Panc1 (cell line): ENCODE measurements at regions not wholly inside any gene's neighbourhood (a gene's known extent, or its start where the extent isn't known, plus 50 kb on each side); places are given as distances from the start of the nearest gene placed in this dataset.

ENCODE experiments used
- ATAC-seq: fragments of 200-7000 bp; cut with Tn5 transposase; 2 replicates; pipeline ENCODE4 v1.9.1; 2020; ENCODE audit warnings: mild to moderate bottlenecking, moderate library complexity
- BruUV-seq: library from RNA; stranded (reverse); fragments of 400-500 nt; replicated peaks from 2 replicates; lab custom pipeline; 2021; lab: Mats Ljungman, UMichigan
- CTCF ChIA-PET: fragments of 300-600 bp; sonication (Branson Sonifier 250); formaldehyde crosslinking; loops from one replicate; lab custom pipeline; 2022; ENCODE audit warnings: antibody characterized with exemption; lab: Charles Lee
- POLR2A ChIA-PET: fragments of 300-600 bp; sonication (Branson Sonifier 250); formaldehyde crosslinking; loops from one replicate; lab custom pipeline; 2022; ENCODE audit warnings: antibody characterized with exemption; lab: Charles Lee
- DNase-seq: peaks from one replicate; pipeline ENCODE4 v3.0.0-alpha.2; 2010; ENCODE audit warnings: low read depth, low spot score
- H3K27ac ChIP-seq: 2 replicates; pipeline ENCODE4 v1.5.1; 2011; ENCODE audit warnings: mild to moderate bottlenecking, low read length, inconsistent platforms
- H3K27me3 ChIP-seq: fragments of 200-500 bp; sonication (Bioruptor generic); 2 replicates; pipeline ENCODE4 v1.6.0; 2014; ENCODE audit warnings: low read length, inconsistent platforms; ENCODE audit not compliant: control insufficient read depth, insufficient read depth
- H3K36me3 ChIP-seq: fragments of 200-500 bp; sonication (Bioruptor generic); 2 replicates; pipeline ENCODE4 v1.5.1; 2014; ENCODE audit warnings: inconsistent platforms, mild to moderate bottlenecking, low read length, moderate library complexity; ENCODE audit not compliant: control insufficient read depth, insufficient read depth
- H3K4me1 ChIP-seq: 2 replicates; pipeline ENCODE4 v1.5.1; 2011; ENCODE audit warnings: inconsistent platforms, mild to moderate bottlenecking, low read length, moderate library complexity; ENCODE audit not compliant: control insufficient read depth, insufficient read depth
- H3K4me3 ChIP-seq, 2 experiments: 2 replicates each; pipeline ENCODE4 v1.5.1; 2011 to 2012; ENCODE audit warnings: low read depth in 2 of 2, low read length in 2 of 2, mild to moderate bottlenecking in 2 of 2, inconsistent platforms in 1 of 2, moderate library complexity in 1 of 2
- H3K9me3 ChIP-seq: fragments of 200-500 bp; sonication (Bioruptor generic); 2 replicates; pipeline ENCODE4 v1.5.1; 2014; ENCODE audit warnings: low read depth, mild to moderate bottlenecking, inconsistent platforms, low read length, moderate library complexity; ENCODE audit not compliant: control insufficient read depth, insufficient read depth
- POLR2AphosphoS5 ChIP-seq: IDR thresholded peaks from 2 replicates; pipeline ENCODE4 v1.6.1; 2012; ENCODE audit warnings: mild to moderate bottlenecking, low read depth, low read length, moderate library complexity
- SIN3A ChIP-seq: IDR thresholded peaks from 2 replicates; pipeline ENCODE4 v1.6.1; 2012; ENCODE audit warnings: low read depth, mild to moderate bottlenecking, low read length, moderate library complexity, borderline replicate concordance; ENCODE audit not compliant: insufficient read depth
- TCF7L2 ChIP-seq: IDR thresholded peaks from 2 replicates; pipeline ENCODE4 v1.6.1; 2011; ENCODE audit warnings: mild to moderate bottlenecking, low read depth, low read length, inconsistent platforms
- in situ Hi-C: cut with HindIII; loops from 2 replicates; pipeline ENCODE4 v1.10.0; 2016; ENCODE audit warnings: low sequenced_read_pairs, low pct_unique_long_range_greater_than_20kb
- intact Hi-C: fragments of 100-400 bp; cut with micrococcal nuclease; formaldehyde crosslinking; loops from one replicate; pipeline ENCODE4 v1.10.0; 2022; ENCODE audit not compliant: unreplicated experiment
- TF ChIP-seq, protein P1 (sequence below), 2 experiments: IDR thresholded peaks; 2 replicates each; pipeline ENCODE4 v1.6.1; 2011 to 2012; ENCODE audit warnings: low read depth in 2 of 2, control low read depth in 1 of 2, low read length in 1 of 2, mild to moderate bottlenecking in 1 of 2, moderate library complexity in 1 of 2; ENCODE audit not compliant: insufficient read depth in 1 of 2
- TF ChIP-seq, protein P2 (sequence below): fragments of 450-650 bp; IDR thresholded peaks from 2 replicates; pipeline ENCODE4 v1.5.1; 2017; ENCODE audit warnings: mild to moderate bottlenecking

DNA sequence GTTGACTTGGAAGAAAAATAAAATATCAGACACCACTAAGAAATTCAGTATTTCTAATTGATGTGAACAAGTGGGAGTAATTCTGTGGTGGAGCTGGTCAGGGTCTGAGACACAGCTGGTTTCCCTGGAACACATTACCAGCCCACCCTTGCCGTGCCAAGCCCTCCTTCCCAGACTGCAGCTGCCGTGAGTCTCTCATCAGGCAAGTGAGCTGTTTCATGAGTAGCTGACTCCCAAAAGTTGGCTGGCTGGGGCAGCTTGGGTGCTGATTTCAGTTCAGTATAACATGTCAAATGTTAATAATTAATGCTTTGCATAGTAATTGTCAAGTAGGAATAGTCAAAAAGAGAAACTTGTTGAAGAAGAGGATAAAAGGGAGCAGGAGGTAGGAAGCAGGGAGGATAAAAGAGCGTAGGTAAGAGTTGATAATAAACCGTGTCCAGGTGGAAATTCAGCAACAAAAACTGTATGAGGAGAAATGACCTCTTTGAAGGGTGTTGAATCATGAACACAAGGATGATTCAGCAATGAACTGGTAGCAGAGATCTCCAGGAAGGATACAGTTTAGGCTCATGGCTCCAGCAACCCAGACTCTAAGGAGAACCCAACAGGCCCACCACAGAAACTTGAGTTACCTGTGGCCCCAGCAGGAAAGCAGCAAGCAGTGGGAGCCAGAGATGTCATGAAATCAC is 110.9 kb upstream of the SSTR4 start:
- intact Hi-C loops, result no loop called here
- BruUV-seq, result no TSS peak
- Histone ChIP-seq H3K27ac (no peak overlapping the region), H3K4me1 (no peaks in the 10 kb centered on the region), H3K4me3 (no peak overlapping the region), H3K27me3 (peaks cover 3% of the 10 kb centered on the region; the same call in 1 of the 2 replicates), H3K36me3 (no peaks in the 10 kb centered on the region; the same call in 1 of the 2 replicates), H3K9me3 (no peaks in the 10 kb centered on the region)
- CTCF ChIA-PET, result no interaction called here
- in situ Hi-C loops, result no loop called here
- TF ChIP-seq, protein P1, sequence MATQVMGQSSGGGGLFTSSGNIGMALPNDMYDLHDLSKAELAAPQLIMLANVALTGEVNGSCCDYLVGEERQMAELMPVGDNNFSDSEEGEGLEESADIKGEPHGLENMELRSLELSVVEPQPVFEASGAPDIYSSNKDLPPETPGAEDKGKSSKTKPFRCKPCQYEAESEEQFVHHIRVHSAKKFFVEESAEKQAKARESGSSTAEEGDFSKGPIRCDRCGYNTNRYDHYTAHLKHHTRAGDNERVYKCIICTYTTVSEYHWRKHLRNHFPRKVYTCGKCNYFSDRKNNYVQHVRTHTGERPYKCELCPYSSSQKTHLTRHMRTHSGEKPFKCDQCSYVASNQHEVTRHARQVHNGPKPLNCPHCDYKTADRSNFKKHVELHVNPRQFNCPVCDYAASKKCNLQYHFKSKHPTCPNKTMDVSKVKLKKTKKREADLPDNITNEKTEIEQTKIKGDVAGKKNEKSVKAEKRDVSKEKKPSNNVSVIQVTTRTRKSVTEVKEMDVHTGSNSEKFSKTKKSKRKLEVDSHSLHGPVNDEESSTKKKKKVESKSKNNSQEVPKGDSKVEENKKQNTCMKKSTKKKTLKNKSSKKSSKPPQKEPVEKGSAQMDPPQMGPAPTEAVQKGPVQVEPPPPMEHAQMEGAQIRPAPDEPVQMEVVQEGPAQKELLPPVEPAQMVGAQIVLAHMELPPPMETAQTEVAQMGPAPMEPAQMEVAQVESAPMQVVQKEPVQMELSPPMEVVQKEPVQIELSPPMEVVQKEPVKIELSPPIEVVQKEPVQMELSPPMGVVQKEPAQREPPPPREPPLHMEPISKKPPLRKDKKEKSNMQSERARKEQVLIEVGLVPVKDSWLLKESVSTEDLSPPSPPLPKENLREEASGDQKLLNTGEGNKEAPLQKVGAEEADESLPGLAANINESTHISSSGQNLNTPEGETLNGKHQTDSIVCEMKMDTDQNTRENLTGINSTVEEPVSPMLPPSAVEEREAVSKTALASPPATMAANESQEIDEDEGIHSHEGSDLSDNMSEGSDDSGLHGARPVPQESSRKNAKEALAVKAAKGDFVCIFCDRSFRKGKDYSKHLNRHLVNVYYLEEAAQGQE (IDR thresholded peaks at IDR 0.05; ENCODE audit: insufficient read depth in 1 of 2, low read depth in 2 of 2, low read length in 1 of 2), result no peak
- TF ChIP-seq, protein P2, sequence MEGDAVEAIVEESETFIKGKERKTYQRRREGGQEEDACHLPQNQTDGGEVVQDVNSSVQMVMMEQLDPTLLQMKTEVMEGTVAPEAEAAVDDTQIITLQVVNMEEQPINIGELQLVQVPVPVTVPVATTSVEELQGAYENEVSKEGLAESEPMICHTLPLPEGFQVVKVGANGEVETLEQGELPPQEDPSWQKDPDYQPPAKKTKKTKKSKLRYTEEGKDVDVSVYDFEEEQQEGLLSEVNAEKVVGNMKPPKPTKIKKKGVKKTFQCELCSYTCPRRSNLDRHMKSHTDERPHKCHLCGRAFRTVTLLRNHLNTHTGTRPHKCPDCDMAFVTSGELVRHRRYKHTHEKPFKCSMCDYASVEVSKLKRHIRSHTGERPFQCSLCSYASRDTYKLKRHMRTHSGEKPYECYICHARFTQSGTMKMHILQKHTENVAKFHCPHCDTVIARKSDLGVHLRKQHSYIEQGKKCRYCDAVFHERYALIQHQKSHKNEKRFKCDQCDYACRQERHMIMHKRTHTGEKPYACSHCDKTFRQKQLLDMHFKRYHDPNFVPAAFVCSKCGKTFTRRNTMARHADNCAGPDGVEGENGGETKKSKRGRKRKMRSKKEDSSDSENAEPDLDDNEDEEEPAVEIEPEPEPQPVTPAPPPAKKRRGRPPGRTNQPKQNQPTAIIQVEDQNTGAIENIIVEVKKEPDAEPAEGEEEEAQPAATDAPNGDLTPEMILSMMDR, result no peak
- no peak for TF ChIP-seq SIN3A
- no peak for TF ChIP-seq TCF7L2
- TF ChIP-seq POLR2AphosphoS5, result no peak
- ATAC-seq, result no peak
- DNase-seq, result no peak
- POLR2A ChIA-PET, result no interaction called here

DNA sequence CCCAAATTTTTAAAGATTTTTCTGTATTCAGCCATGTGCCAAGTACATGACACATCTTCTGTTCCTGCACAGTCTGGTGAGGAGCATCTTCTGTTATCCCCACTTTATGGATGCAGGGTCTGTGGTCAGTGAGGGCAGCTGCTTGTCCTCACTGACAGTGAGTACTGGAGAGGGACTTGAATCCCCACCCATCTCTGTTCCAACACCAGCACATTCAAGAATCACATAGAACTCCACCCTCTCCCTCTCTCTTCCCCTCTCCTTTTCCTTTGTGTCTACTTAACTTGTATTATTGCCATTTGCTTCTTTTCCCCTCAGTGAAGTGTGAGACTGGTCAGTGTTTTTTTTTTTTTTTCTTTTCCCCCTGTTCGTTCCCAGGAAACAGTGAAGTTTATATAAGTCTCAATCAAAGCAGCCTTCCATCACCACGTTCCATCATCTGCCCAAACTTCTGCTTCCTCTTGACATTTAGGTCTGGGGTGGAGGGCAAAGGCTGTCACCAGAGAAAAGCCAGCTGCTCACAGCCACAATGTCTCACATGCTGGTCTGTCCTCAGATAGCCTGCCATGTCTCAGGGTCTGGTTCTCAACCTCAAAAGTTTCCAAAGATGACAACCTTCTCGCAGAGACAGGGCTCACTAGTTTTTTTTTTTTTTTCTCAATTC is 110.0 kb upstream of the SSTR4 start:
- no peak overlapping the region for H3K4me3 ChIP-seq
- H3K36me3 ChIP-seq, result no peaks in the 10 kb centered on the region
- intact Hi-C loops, result no loop called here
- ATAC-seq (no peak), DNase-seq (no peak)
- no peaks in the 10 kb centered on the region for H3K9me3 ChIP-seq
- BruUV-seq, result no TSS peak
- ChIA-PET POLR2A (no interaction called here), CTCF (no interaction called here)
- H3K27me3 ChIP-seq, result peaks cover 3% of the 10 kb centered on the region; the same call in 1 of the 2 replicates
- in situ Hi-C loops, result no loop called here
- TF ChIP-seq POLR2AphosphoS5 (no peak), SIN3A (no peak), TCF7L2 (no peak)
- TF ChIP-seq, protein P1 (IDR thresholded peaks at IDR 0.05; ENCODE audit: insufficient read depth in 1 of 2, low read depth in 2 of 2, low read length in 1 of 2), result no peak
- TF ChIP-seq, protein P2, result no peak
- H3K4me1 ChIP-seq, result no peaks in the 10 kb centered on the region
- no peak overlapping the region for H3K27ac ChIP-seq
